ENCODE measurements at regions not wholly inside any gene's neighbourhood (a gene's known extent, or its start where the extent isn't known, plus 50 kb on each side); places are given as distances from the start of the nearest gene placed in this dataset.
"Not testable (repeated sequence)": the region's sequence is repeated elsewhere in the genome, so short reads cannot be mapped to it uniquely, and the experiment has no call there.

DNA sequence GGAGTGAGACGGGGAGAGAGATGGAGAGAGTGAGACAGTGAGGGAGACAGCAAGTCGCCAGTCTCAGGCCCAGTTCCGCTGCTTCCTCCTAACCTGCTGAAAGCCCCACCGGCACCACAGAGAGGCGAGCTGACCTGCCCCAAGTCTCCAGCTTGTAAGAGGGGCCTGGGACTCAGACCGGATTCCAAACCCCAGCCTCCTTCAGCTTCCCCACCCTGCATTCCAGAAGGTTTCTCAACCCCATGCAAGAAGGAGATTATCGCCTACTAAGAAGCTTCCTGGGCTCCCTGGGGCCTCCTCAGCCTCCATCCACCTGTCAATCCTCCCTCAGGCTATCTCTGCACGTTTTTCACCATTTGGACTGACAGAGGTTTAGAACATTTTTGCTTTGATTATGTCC, 173.1 kb upstream of the RAB6C start:
- no peak overlapping the region for H3K4me3 ChIP-seq (ENCODE audit: low read depth in 2 of 2, low read length in 1 of 2)
- no peak overlapping the region for H3K27ac ChIP-seq (ENCODE audit: low read depth in 2 of 2, low read length in 1 of 2)
- CTCF ChIA-PET: no interaction called here
- no peaks in the 10 kb centered on the region for H3K9me2 ChIP-seq
- H3F3A ChIP-seq (replicated peaks; ENCODE audit: insufficient read depth): no peaks in the 10 kb centered on the region
- peaks cover 0 to 4% of the 10 kb centered on the region in 2 experiments; a peak in 1 of 4 replicates for H3K4me1 ChIP-seq (ENCODE audit: control insufficient read depth in 1 of 2, insufficient read depth in 2 of 2, low read depth in 1 of 2, low read length in 1 of 2)
- H2AFZ ChIP-seq (ENCODE audit: low read depth): no peak overlapping the region
- H3K4me2 ChIP-seq: no peak overlapping the region
- H3K36me3 ChIP-seq (replicated peaks in 1 of 2; ENCODE audit: control insufficient read depth in 1 of 2, insufficient read depth in 2 of 2, low read length in 1 of 2): no peaks in the 10 kb centered on the region
- 47% methylated on average over 7 of the region's 8 CpGs for WGBS (ENCODE audit: low lambda C conversion rate)
- no peak for TF ChIP-seq EZH2phosphoT487 (IDR thresholded peaks at IDR 0.05; ENCODE audit: borderline replicate concordance, low read depth)
- no peak for TF ChIP-seq GABPA (IDR thresholded peaks at IDR 0.05; ENCODE audit: low read depth)
- TF ChIP-seq, protein P1, sequence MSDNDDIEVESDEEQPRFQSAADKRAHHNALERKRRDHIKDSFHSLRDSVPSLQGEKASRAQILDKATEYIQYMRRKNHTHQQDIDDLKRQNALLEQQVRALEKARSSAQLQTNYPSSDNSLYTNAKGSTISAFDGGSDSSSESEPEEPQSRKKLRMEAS (IDR thresholded peaks at IDR 0.05; ENCODE audit: low read depth): no peak
- TF ChIP-seq CHD2 (IDR thresholded peaks at IDR 0.05; ENCODE audit: low read length, partially characterized antibody): no peak
- no peak for TF ChIP-seq FOXM1 (IDR thresholded peaks at IDR 0.05; ENCODE audit: low read depth)
- TF ChIP-seq YY1 (IDR thresholded peaks at IDR 0.05; ENCODE audit: low read depth): no peak
- H3K79me2 ChIP-seq (ENCODE audit: insufficient read depth): no peaks in the 10 kb centered on the region
- H3K9ac ChIP-seq: no peak overlapping the region
- no peak for DNase-seq
- no peaks in the 10 kb centered on the region for H3K9me3 ChIP-seq
- H3K27me3 ChIP-seq (ENCODE audit: insufficient read depth): no peaks in the 10 kb centered on the region
- H4K20me1 ChIP-seq (ENCODE audit: insufficient read depth): no peaks in the 10 kb centered on the region
- POLR2A ChIA-PET: no interaction called here

DNA sequence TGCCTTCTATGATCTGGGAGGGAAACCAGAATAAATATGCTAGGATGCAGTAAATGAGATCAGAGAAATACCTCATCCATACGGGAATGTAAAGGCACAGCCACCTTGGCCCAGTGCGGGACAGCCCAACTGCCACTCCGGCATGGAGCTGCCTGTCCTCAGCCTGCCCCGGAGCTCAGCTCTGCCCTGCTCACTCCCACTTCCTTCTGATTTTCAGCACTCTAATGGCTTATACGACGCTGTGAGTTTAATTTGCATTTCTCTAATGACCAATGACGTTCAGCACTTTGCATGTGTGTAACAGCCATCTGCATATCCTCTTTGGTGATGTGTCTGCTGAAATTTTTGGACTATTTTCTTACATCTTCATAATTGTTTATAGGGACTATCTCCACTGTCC, 172.5 kb upstream of the RAB6C start:
- POLR2A ChIA-PET: no interaction called here
- CTCF ChIA-PET: interaction anchor here (0.5 kb wide), 1 partner anchor 269 kb away, joined by 4 read pairs; no protein-coding TSS in a partner anchor
- Histone ChIP-seq H3F3A (replicated peaks; ENCODE audit: insufficient read depth) (no peaks in the 10 kb centered on the region), H3K4me2 (no peak overlapping the region), H4K20me1 (ENCODE audit: insufficient read depth) (no peaks in the 10 kb centered on the region), H3K4me1 (ENCODE audit: control insufficient read depth in 1 of 2, insufficient read depth in 2 of 2, low read depth in 1 of 2, low read length in 1 of 2) (peaks cover 0 to 4% of the 10 kb centered on the region in 2 experiments; a peak in 1 of 4 replicates), H3K9ac (no peak overlapping the region), H2AFZ (ENCODE audit: low read depth) (no peak overlapping the region), H3K27ac (ENCODE audit: low read depth in 2 of 2, low read length in 1 of 2) (no peak overlapping the region), H3K4me3 (ENCODE audit: low read depth in 2 of 2, low read length in 1 of 2) (no peak overlapping the region), H3K36me3 (replicated peaks in 1 of 2; ENCODE audit: control insufficient read depth in 1 of 2, insufficient read depth in 2 of 2, low read length in 1 of 2) (no peaks in the 10 kb centered on the region), H3K27me3 (ENCODE audit: insufficient read depth) (no peaks in the 10 kb centered on the region), H3K79me2 (ENCODE audit: insufficient read depth) (no peaks in the 10 kb centered on the region), H3K9me3 (no peaks in the 10 kb centered on the region), H3K9me2 (no peaks in the 10 kb centered on the region)
- no peak for DNase-seq
- 44% methylated on average over 6 of the region's 7 CpGs for WGBS (ENCODE audit: low lambda C conversion rate)
- TF ChIP-seq RCOR1 (IDR thresholded peaks at IDR 0.05; ENCODE audit: low read length): no peak
- TF ChIP-seq MXI1 (IDR thresholded peaks at IDR 0.05; ENCODE audit: low read depth, low read length): no peak
- no peak for TF ChIP-seq GATA2 (CRISPR knock-in tag; IDR thresholded peaks at IDR 0.05)
- TF ChIP-seq, protein P2, sequence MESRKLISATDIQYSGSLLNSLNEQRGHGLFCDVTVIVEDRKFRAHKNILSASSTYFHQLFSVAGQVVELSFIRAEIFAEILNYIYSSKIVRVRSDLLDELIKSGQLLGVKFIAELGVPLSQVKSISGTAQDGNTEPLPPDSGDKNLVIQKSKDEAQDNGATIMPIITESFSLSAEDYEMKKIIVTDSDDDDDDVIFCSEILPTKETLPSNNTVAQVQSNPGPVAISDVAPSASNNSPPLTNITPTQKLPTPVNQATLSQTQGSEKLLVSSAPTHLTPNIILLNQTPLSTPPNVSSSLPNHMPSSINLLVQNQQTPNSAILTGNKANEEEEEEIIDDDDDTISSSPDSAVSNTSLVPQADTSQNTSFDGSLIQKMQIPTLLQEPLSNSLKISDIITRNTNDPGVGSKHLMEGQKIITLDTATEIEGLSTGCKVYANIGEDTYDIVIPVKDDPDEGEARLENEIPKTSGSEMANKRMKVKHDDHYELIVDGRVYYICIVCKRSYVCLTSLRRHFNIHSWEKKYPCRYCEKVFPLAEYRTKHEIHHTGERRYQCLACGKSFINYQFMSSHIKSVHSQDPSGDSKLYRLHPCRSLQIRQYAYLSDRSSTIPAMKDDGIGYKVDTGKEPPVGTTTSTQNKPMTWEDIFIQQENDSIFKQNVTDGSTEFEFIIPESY (IDR thresholded peaks at IDR 0.05; ENCODE audit: borderline replicate concordance, low read depth): no peak
- TF ChIP-seq POLR2AphosphoS5 (IDR thresholded peaks at IDR 0.05; ENCODE audit: low read depth, low read length): no peak
- no peak for TF ChIP-seq FOXM1 (IDR thresholded peaks at IDR 0.05; ENCODE audit: low read depth)

DNA sequence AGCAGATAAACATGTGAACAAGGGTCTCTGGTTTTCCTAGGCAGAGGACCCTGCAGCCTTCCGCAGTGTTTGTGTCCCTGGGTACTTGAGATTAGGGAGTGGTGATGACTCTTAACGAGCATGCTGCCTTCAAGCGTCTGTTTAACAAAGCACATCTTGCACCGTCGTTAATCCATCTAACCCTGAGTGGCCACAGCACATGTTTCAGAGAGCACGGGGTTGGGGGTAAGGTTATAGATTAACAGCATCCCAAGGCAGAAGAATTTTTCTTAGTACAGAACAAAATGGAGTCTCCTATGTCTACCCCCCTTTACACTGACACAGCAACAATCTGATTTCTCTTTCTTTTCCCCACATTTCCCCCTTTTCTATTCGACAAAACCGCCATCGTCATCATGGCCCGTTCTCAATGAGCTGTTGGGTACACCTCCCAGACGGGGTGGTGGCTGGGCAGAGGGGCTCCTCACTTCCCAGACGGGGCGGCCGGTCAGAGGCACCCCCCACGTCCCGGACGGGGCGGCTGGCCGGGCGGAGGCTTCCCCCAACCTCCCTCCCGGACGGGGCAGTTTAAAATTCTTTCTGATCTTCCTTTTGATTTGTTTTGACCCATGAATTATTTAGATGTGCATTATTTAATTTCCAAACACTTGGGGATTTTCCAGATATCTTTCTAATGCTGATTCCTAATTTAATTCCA, 171.7 kb upstream of the RAB6C start:
- CTCF ChIA-PET: not testable (repeated sequence)

More for the DNA sequence above, 171.7 kb upstream of the RAB6C start:
- H3K27ac ChIP-seq (ENCODE audit: low read depth in 2 of 2, low read length in 1 of 2); H3K79me2 ChIP-seq (ENCODE audit: insufficient read depth); H3K4me3 ChIP-seq (ENCODE audit: low read depth in 2 of 2, low read length in 1 of 2); H3K36me3 ChIP-seq (replicated peaks in 1 of 2; ENCODE audit: control insufficient read depth in 1 of 2, insufficient read depth in 2 of 2, low read length in 1 of 2); H3K4me2 ChIP-seq; H3K27me3 ChIP-seq (ENCODE audit: insufficient read depth); H2AFZ ChIP-seq (ENCODE audit: low read depth); H3K4me1 ChIP-seq (ENCODE audit: control insufficient read depth in 1 of 2, insufficient read depth in 2 of 2, low read depth in 1 of 2, low read length in 1 of 2); DNase-seq; H3K9me3 ChIP-seq; H4K20me1 ChIP-seq (ENCODE audit: insufficient read depth); POLR2A ChIA-PET; H3K9me2 ChIP-seq; H3K9ac ChIP-seq; H3F3A ChIP-seq (replicated peaks; ENCODE audit: insufficient read depth): not testable (repeated sequence)
- WGBS (ENCODE audit: low lambda C conversion rate): 72% methylated on average over 22 of the region's 22 CpGs

Data from SK-N-SH (cell line).